HG03520 (cell line): ENCODE measurements at regions not wholly inside any gene's neighbourhood (a gene's known extent, or its start where the extent isn't known, plus 50 kb on each side); places are given as distances from the start of the nearest gene placed in this dataset.

Experiments
- ATAC-seq: cut with Tn5 transposase; IDR thresholded peaks from one replicate; pipeline ENCODE4 v1.9.1; 2021; ENCODE audit warnings: mild to moderate bottlenecking, moderate library complexity; ENCODE audit not compliant: unreplicated experiment

DNA sequence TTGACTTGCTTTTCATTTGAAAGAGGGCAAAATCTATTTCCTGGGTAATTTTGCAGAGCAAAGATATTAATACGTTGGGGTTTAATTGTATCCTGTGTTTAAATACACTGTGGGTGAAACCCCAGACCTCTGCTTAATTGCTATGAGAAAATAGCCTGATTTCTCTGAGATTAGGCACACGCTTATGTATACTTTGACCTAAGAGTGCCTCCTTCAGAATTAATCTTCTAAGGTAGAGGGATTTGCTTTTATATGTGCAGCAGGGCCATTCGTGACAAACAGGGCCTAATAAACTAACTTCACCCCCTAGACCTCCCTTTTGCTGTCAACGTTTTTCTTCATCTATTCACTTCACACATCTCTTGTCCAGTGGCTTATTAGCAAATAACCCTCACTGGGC is 216.9 kb upstream of the ADGRL2 start:
- ATAC-seq, result no peak

DNA sequence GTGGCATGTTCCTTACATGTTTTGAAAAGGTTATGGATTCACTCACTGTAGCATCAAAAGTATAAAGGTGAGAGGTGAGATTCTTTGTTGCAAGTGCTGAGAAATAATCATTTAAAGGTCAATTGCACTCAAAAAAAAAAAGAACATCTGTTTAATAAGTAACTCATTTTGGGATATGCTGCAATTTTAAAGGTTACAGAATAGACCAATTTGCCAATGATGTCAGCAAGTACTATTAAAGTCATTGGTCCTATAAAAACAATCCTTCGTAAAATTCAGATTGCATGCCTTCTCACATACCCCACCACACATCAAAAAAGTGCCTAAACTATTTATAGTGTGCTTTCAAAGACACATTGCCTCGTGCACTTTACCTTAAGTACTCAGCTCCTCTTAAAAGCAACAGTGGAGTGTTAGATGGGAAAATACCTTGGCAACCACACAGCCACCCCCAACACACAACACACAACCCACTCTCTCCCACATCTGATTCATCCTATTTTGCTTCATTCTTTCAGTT is 218.2 kb upstream of the ADGRL2 start:
- ATAC-seq, result no peak

DNA sequence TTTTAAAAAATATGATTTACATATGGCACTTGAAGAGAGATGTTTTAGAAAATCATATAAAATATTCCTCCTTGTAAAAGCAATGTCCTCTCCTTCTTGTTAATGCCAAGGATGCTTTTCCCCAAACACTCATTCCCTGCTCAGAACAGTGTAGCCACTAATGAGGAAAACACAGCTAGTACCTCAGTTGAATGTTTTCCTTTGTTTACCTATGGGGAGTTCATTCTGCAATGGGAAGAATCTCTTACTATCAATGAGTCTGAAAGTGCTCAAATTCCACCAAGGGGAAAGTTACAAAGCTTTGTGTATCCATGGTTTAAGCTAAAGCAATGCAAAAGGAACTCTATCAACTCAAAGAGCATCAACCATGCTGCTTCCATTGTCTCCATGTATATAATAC is 221.9 kb upstream of the ADGRL2 start:
- no peak for ATAC-seq

DNA sequence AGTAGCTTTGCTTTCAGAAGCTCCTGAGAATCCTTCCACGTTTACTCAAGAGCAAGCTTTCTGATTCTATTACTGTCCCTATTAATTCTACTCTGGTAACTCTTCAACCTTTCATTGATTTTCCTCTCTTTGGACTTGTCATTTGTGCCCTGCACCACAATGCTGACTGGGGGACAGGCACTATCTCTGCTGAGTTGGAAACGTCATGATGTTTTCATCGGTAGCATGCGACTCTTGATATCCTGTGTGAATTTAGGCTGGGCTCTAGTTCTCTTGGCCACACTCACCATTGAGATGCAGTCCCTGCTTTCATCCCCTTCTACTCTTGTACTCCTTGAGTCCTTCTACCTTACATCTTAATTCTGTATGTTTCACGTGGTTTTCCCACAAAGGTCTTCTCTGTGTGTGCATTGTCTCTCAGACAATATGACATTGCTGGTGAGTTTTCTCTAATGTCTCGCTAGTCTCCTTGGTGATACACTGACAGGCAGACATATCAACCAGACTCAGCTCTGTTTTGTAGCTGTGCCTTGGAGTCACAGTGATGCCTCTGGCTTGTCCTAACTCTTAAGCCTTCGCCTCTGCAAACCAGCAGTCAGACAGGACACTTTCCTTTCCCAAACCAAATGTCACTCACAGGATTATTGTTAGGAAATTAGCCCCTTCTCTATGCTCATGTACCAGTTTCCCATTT is 223.6 kb upstream of the ADGRL2 start:
- ATAC-seq, result no peak

DNA sequence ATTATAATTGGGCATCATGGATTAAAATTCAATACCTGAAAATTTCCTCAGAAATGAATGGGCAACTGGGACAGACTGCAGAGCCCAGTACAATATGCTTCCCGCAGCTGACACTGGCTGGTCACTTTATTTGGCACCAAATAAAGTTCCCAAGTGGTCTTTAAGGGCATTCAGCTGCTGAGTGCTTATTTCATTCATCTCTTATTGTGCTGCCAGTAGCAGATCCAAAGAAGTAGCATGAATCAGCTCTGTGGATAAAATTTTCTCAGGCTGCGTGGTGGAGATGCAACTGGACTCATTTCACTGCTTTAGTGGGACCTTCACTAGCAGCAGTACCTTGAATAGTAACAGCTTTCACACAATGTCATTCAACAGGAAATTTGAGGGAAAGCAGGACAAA is 226.3 kb upstream of the ADGRL2 start:
- no peak for ATAC-seq

DNA sequence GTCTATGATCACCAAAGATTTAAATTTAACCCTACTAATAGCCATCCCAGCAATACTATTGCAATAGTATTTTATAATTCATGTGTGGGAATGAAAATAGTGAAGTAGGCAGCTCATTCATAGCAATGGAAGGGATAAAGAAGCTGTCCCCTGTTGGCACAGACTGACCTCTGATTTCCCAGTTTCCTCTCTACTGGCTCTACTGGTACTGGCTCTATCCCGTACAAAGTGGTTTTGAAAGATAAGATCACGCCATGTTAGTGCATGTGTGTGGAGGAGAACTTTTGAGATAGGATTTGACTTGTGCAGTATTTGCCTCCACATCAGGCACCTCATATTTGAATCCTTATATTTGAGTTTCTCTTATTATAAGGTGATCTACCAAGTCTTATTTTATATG is 227.3 kb upstream of the ADGRL2 start:
- ATAC-seq, result no peak

DNA sequence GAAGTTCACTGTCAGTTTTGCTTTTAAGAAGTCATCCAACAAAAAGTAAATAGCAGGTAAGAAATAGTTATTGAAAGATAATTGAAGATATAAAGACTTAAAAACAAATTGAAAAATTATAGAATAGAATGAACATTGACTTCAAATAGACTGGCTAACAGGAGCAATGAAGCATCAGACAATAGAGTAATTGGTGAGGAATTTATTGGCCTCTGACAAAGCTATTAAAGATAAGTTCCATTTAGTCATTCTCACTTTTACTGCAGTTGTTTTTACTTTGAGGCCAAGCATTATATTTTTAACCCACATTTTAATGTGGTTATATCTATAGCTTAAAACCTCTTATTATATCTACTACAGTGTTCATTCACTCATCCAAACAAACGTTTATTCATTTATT is 228.8 kb upstream of the ADGRL2 start:
- no peak for ATAC-seq

DNA sequence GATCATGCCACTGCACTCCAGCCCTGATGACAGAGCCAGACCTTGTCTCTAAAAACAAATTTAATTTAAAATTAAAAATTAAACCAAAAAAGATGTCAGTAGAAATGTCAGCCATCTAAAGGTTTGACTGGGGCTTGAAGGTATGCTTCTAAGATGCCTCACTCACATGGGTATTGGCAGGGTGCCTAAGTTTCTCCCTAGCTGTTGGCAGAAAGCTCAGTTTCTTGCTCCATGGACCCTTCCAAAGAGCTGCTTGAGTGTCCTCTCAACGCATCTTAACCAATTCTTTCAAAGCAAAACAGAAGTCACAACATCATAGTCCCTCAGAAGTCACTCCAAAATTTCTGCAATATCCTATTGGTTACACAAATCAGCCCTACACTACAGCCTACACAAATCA is 231.0 kb upstream of the ADGRL2 start:
- no peak for ATAC-seq

DNA sequence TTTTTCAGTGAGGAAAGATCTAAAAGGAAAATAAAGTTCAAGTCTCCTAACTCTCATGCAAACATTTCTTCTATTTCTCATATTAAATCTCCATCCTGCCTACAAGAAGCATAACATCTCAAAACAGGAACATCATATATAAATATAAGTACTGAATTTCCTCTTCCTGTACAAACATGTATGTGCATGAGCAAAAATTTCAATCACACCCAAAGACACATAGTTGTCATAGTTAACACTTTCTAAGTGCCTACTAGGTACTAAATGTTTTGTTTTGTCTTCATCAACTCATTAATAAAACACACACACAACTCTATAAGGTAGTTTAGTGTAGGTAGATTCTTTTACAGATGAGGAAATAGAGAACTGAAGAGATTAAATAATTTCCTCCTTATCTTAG is 237.1 kb upstream of the ADGRL2 start:
- ATAC-seq, result no peak

DNA sequence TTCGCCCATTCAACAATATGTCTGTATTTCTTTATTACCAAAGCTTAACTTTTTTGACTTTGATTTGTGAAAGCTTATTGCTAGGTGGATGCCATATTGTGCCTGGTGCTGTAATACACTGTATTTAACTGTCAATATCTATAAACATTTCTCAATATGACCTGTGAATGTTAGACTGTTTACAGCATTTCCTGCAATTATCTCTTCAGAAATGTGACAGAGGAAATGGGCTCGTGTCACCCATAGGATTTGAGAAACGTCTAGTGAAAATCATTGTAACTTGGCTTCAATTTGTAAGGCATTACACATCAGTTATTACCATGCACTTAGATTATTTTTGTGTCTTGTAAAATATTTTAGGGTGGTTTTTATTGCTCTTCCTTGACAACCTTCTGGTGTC is 237.8 kb upstream of the ADGRL2 start:
- ATAC-seq, result no peak

DNA sequence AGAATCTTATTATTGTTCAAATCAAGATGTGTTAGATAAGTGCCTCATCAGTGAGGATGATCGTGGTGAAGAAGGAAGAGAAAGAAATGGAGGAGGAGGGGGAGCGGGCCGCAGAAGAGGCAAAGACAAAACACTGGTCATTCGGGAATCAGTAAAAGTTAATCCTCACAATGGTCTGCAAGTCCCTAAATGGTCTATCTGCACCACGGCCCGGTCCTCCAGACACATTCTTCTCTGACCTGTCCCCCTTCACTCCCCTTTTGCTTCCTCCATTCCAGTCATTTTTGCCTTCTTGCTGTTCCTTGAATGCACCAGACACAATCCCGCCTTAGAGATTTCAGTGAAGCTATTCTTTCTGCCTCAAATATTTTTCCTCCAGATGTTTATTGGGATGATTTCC is 240.1 kb upstream of the ADGRL2 start:
- ATAC-seq, result no peak

DNA sequence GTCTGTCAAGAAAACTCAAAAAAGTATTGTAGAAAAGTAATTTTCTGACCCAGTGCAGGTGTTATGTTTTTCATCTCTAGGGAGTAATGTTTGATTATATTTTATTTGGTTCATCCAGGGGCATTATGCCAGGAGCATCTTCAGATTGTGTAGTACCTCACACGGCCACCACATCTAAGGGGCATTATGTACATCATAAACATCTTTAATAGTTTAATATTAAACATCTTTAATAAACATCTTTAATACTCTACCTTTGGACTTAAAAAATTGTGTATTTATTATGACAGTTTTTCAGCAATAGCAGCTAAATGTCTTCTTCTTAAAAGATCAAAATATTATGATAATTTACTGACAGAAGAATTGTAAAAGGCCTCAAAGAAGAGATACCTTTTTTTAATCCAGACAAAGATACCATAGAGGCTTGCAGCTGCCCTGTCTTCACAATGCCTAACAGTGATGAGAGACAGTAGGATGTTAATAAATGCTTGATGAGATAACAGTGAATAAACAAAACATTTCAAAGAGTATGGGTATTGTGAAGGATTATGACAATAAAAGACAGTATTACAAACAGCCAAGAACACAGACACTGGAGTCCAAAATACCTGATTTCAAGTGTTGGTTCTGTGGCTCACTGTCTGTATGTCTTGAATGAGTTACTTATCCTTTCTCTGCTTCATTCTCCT is 240.9 kb upstream of the ADGRL2 start:
- no peak for ATAC-seq

DNA sequence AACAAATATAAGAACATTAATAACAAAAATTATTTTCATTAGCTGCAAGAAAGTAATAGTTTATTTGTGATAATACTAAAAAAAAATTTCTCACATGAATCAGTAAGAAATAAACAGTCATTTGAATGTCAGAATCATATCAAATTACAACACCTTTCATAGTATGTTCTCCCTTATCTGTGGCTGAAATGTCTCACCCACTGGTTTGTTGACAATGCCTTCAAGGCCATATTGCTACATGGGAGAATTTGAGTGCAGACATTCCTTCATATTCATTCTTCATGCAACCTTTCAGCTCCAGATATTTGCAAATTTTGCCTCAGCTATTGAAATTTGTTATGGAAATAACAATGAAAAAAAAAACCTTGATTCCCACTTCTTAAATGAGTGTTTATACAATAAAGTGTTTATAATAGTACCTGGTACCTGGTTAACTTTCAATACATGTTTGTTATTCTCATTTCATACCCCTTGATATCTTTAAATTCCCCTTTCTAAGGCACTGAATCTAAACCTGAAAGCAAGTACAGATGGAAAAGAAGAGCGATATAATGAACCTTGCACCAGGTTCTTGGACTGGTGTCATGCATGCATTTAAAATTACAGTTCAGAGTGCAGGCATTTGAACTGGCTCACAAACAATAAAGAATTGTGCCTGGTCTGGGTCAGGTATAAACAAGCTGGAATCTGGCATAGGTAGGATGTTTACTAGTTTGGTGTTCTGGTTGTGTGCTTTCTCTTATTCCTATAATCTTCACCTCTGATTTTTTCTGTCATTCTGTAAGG is 242.2 kb upstream of the ADGRL2 start:
- no peak for ATAC-seq

DNA sequence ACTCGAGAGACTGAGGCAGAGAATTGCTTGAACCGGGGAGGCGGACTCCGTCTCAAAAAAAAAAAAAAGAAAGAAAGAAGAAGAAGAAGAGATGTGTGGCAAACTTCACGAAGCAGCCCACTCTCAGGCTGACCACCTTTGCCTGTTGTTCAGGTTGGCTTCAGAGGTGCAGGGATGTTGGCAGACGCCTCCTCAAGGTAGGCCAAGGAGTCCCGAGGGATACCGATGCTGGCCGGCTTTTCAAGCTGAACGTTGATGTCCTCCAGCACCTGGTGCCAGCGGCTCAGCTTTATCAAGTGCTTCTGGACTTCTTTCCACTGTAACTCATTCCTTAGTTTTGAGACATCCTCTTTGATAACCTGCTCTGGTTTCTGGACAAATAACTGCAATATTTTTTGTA is 243.8 kb upstream of the ADGRL2 start:
- no peak for ATAC-seq

DNA sequence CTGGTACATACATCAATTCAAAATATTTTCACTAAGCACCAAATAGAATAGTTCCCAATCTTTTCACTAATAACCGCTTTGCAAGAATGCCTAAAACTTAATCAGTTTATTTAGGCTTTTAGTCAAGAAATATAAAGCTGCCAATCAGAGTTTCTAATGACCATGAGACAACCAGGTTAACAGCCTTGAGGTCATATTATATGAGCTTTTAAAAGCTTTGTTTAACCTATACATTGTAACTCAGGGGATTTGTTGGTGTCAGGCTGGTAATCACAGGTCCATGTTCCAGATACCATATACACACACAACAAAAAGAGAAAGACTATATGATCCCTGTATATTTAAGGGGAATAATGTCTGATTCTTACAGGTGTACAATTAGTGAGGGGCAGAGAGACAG is 246.2 kb upstream of the ADGRL2 start:
- ATAC-seq, result no peak

DNA sequence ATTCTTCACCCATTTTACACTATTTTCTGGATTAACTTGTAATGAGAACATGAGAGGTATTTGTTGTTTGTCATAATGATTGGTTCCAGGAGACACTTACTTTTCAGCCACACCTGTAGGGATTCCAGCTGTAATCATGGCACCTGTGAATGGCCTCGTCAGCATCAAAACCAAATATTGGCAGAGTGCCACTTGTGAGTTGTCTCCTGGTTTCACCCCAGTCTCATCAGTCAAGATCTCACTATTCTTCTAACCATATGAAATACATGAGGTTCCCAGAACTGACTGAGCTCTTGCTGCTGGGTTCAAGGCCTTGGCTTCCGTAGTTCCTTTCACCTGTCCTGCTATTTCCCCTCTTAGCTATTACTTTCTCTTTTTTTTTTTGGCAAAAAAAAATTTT is 246.6 kb upstream of the ADGRL2 start:
- ATAC-seq, result no peak

DNA sequence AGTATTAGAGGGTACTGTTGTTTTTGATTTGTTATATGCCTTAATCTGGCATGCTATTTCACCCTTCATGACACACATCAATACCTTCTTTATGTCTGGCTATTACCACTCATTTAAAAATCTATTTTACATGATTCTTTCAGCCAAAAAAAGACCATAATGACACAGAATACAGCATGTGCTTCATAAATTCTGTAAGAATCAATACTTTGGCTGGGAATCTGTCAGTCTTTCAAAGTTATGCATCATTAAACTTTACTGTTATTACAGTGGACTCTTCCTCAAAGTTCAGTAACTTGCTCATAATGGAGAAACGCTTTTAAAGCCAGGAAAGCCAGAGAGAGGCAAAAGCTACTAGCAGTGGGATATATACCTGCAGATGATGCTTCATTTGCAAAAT is 247.2 kb upstream of the ADGRL2 start:
- ATAC-seq, result no peak

DNA sequence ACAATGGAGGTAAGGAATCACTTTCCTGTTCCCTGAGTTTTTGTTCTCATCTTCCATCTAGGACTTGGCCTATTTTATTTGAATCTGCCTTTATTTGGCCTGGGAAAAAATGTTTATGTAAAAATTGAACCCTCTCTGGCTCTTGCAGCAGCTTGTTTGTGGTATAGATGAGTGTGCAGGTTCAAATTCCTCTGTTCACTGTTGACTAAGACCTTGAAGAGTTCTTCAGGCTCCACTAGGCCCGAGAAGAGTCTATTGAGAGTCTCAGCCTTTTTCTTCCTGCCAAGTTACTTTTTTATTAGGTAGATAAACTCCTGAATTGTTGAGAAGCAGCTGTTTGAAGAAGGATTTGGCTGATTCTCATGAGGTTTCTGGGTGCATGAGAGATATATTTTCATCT is 248.8 kb upstream of the ADGRL2 start:
- peak; percentile 25 for ATAC-seq

DNA sequence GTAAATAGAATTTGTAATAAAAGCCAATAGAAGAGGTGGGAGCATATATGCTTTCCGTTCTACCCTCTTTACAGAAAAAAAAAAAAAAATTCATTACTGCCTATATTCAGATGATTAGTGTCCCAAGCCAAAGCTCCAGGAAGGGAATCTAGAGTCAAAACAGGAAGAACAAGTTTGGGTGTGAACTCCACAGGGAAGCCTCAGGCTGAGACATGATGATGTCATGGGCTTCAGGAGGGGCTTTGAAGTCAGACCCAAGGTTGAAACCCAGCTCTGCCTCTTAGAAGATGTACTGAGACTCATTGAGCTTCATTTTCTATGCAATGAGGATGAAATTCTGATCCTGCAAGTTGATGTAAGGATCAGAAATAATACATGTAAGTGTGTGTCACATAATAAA is 250.0 kb upstream of the ADGRL2 start:
- ATAC-seq, result no peak

DNA sequence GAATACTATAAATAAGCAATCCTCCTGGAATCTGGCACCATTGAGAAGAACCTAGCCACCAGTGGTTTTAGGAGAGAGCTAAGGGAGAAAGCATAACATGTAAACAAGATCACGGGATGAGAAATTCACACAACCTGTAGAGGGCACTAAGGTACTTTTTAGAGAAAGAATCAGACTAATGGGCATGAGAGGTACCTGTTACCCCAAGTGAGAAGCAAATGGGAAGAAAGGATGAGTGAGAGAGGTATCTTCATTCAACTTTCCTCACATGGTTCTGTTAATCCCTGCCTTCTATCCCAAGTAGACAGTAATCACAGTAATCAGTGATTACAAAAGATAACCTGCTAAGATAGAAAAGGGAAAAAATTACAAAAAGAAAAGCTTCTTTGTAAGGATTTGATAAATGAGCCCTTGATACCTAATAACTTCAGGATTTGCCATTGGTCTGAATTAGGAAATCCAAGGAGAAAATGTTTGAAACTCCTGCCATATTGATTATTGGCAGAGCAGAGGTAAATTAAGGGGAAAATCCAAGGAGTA is 251.1 kb upstream of the ADGRL2 start:
- peak; percentile 33 for ATAC-seq

DNA sequence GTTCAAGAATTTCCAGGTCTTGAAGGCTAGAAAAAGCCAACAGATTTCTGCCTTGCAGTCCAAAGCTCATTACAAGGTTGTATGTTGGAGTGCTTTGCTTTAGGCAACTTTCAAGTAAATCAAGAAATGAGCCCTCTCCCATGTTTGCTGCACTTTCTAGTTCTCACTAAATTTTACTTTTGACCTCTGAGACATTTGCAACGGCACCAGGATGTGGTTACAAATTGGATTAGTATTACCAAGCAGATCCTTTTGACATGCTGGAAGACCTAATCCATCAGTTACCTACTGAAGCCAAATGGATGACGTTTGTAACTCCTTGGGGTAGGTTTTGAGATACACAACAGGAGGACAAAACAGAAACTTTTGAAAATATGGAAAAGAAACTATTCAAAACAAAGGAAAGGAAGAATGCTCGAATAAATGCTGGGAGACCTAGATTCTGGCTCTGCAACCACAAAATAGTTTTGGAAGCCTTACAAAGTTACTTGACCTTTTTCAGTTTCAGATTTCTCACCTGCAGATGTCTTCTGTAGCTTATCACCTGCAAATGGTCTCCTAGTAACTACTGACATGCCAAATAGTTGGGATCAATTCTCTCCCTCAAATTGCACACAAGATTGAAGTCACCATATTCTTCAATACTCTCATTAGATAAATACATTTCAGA is 251.7 kb upstream of the ADGRL2 start:
- ATAC-seq, result peak; percentile 51
